HG02938 (cell line): ENCODE measurements at regions not wholly inside any gene's neighbourhood (a gene's known extent, or its start where the extent isn't known, plus 50 kb on each side); places are given as distances from the start of the nearest gene placed in this dataset.
"Not testable (repeated sequence)": the region's sequence is repeated elsewhere in the genome, so short reads cannot be mapped to it uniquely, and the experiment has no call there.

Experiments used
- ATAC-seq: cut with Tn5 transposase; IDR thresholded peaks from one replicate; pipeline ENCODE4 v1.9.1; 2021; ENCODE audit warnings: mild to moderate bottlenecking, moderate library complexity; ENCODE audit not compliant: unreplicated experiment

GRCh38 chr1:55904541-55904940 is 674.8 kb downstream of the PLPP3 start:
- no peak for ATAC-seq

- ATAC-seq = no peak
Observed at GRCh38 chr1:55898181-55898580, 681.2 kb downstream of the PLPP3 start.

- no peak for ATAC-seq
Observed at GRCh38 chr1:55896210-55896609, 681.0 kb upstream of the USP24 start.

- ATAC-seq = no peak
Observed at GRCh38 chr1:55894521-55894920, 679.4 kb upstream of the USP24 start.

- no peak for ATAC-seq
Observed at GRCh38 chr1:55893155-55893554, 678.0 kb upstream of the USP24 start.

GRCh38 chr1:55888685-55889317 is 673.6 kb upstream of the USP24 start:
- ATAC-seq = no peak

- no peak for ATAC-seq
Observed at GRCh38 chr1:55886856-55887712, 671.9 kb upstream of the USP24 start.

- ATAC-seq = no peak
Observed at GRCh38 chr1:55885619-55886018, 670.5 kb upstream of the USP24 start.

GRCh38 chr1:55882931-55883330 is 667.8 kb upstream of the USP24 start:
- ATAC-seq = no peak

GRCh38 chr1:55879346-55879745 is 664.2 kb upstream of the USP24 start:
- no peak for ATAC-seq

- ATAC-seq = no peak
Observed at GRCh38 chr1:55877437-55878232, 662.5 kb upstream of the USP24 start.

GRCh38 chr1:55876276-55877060 is 661.3 kb upstream of the USP24 start:
- ATAC-seq = no peak

GRCh38 chr1:55870106-55870505 is 654.9 kb upstream of the USP24 start:
- no peak for ATAC-seq

- ATAC-seq = no peak
Observed at GRCh38 chr1:55869065-55869464, 653.9 kb upstream of the USP24 start.

GRCh38 chr1:55868026-55868425 is 652.9 kb upstream of the USP24 start:
- ATAC-seq = no peak

GRCh38 chr1:55867304-55867843 is 652.2 kb upstream of the USP24 start:
- ATAC-seq = no peak

GRCh38 chr1:55865778-55866177 is 650.6 kb upstream of the USP24 start:
- ATAC-seq = not testable (repeated sequence)

GRCh38 chr1:55864251-55864650 is 649.1 kb upstream of the USP24 start:
- no peak for ATAC-seq

GRCh38 chr1:55861676-55862340 is 646.6 kb upstream of the USP24 start:
- ATAC-seq = no peak
